ENCODE measurements at regions not wholly inside any gene's neighbourhood (a gene's known extent, or its start where the extent isn't known, plus 50 kb on each side); places are given as distances from the start of the nearest gene placed in this dataset.

DNA sequence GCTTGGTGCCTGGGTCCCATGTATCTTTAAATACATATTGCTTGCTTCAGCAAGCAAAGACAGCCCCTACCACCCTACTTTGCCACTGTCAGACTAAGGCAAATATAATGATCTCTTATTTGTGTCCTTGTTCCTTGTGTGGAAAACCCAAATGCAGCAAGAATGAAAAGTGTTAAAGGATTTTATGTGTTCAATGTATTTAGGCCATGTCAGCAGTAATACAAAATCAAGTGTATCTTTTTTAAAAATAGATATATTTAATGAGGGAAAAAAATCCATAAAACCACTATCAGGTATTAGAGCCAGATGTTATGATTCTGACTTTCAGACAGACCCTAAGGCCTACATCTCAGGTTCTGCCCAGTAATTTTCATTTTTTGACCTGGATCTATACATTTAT lies 374.5 kb downstream of the SEC14L1 start:
- TF ChIP-seq, protein P1, sequence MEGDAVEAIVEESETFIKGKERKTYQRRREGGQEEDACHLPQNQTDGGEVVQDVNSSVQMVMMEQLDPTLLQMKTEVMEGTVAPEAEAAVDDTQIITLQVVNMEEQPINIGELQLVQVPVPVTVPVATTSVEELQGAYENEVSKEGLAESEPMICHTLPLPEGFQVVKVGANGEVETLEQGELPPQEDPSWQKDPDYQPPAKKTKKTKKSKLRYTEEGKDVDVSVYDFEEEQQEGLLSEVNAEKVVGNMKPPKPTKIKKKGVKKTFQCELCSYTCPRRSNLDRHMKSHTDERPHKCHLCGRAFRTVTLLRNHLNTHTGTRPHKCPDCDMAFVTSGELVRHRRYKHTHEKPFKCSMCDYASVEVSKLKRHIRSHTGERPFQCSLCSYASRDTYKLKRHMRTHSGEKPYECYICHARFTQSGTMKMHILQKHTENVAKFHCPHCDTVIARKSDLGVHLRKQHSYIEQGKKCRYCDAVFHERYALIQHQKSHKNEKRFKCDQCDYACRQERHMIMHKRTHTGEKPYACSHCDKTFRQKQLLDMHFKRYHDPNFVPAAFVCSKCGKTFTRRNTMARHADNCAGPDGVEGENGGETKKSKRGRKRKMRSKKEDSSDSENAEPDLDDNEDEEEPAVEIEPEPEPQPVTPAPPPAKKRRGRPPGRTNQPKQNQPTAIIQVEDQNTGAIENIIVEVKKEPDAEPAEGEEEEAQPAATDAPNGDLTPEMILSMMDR (IDR thresholded peaks at IDR 0.05) = no peak
- no peak for TF ChIP-seq EP300 (IDR thresholded peaks at IDR 0.05)
- no peak for TF ChIP-seq POLR2A (IDR thresholded peaks at IDR 0.05)
- no peak for TF ChIP-seq POLR2AphosphoS5 (IDR thresholded peaks at IDR 0.05)

All from stomach (tissue), 4 donors.